22Rv1 (cell line): ENCODE measurements at regions not wholly inside any gene's neighbourhood (a gene's known extent, or its start where the extent isn't known, plus 50 kb on each side); places are given as distances from the start of the nearest gene placed in this dataset.
"Not testable (repeated sequence)": the region's sequence is repeated elsewhere in the genome, so short reads cannot be mapped to it uniquely, and the experiment has no call there.

Source experiments
- H3K27ac ChIP-seq: fragments of 450-650 bp; 2 replicates; pipeline ENCODE4 v1.5.1; 2017
- ZFX ChIP-seq: fragments of 450-650 bp; IDR thresholded peaks from 2 replicates; pipeline ENCODE4 v1.6.1; 2017; ENCODE audit warnings: antibody characterized with exemption, borderline replicate concordance
- TF ChIP-seq, protein P1 (sequence below): fragments of 450-650 bp; IDR thresholded peaks from 2 replicates; pipeline ENCODE4 v1.5.1; 2017; ENCODE audit warnings: mild to moderate bottlenecking

GRCh38 chr4:138398322-138398721 lies 156.2 kb upstream of the SLC7A11 start:
- TF ChIP-seq ZFX = no peak
- TF ChIP-seq, protein P1, sequence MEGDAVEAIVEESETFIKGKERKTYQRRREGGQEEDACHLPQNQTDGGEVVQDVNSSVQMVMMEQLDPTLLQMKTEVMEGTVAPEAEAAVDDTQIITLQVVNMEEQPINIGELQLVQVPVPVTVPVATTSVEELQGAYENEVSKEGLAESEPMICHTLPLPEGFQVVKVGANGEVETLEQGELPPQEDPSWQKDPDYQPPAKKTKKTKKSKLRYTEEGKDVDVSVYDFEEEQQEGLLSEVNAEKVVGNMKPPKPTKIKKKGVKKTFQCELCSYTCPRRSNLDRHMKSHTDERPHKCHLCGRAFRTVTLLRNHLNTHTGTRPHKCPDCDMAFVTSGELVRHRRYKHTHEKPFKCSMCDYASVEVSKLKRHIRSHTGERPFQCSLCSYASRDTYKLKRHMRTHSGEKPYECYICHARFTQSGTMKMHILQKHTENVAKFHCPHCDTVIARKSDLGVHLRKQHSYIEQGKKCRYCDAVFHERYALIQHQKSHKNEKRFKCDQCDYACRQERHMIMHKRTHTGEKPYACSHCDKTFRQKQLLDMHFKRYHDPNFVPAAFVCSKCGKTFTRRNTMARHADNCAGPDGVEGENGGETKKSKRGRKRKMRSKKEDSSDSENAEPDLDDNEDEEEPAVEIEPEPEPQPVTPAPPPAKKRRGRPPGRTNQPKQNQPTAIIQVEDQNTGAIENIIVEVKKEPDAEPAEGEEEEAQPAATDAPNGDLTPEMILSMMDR = no peak
- H3K27ac ChIP-seq = peak overlapping the region; percentile 32; the same call in 1 of the 2 replicates

DNA sequence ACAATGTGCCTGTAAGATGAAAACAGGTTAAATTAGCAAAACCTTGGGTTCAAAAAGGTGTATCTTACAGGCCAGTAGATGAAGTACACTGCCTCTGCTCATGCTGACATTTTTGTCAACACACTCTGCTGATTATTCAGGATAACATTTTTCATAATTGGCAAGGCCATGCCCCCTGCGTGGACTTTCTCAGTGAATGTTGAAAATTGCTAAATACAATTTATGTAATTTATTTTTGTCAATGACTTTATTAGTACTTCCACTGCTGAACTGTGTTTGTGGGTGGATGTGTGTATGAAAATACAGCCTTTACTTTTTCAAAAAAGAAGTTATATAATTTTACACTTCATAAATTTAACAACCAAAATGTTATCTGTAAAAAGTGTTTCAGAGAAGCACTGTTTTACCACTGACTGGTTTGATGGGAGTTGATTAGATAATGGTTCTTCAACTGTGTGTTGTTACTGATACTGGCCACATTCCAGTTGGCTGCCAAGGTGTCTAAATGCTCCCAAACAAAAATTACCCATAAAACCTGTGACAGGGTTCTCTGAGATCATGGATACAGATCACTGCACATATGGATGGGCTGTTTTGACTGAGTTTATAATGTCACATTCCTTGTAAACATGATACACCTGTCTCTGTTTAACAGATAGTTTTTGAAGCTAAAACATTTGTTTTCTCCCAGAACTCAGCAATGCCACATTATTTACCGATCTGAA lies 151.9 kb upstream of the SLC7A11 start:
- TF ChIP-seq ZFX = no peak
- TF ChIP-seq, protein P1 = no peak
- H3K27ac ChIP-seq = no peak overlapping the region

DNA sequence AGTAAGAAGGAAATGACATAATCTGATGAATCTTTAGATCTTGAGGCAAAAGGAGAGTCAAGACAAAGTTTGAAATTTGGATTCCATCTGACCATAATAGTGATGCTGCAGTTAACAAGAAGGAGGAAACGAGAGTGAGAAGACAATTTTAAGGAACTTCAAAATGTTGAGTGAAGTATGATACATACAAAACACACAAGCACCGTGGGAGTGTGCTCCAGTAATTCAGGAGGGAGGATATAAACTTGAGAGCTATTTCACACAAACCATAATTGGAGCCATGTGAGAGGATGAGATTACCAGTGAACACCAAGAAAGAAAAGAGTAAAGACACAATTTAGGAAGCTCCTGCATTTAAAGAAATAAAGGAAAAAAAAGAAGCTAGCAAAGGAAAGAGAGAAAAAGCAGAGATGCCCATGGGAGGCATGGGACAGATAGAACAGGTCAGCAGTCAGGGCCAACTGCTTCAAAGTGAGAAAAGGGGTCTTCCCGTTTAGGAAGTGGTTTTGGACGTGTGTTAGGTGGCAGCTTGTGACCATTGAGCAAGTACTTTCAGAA lies 150.7 kb upstream of the SLC7A11 start:
- H3K27ac ChIP-seq = no peak overlapping the region
- TF ChIP-seq, protein P1 = no peak
- no peak for TF ChIP-seq ZFX

- TF ChIP-seq, protein P1 = no peak
- no peak for TF ChIP-seq ZFX
- H3K27ac ChIP-seq = no peak overlapping the region
Observed at GRCh38 chr4:138389976-138390685, 148.0 kb upstream of the SLC7A11 start.

- H3K27ac ChIP-seq = no peak overlapping the region
- TF ChIP-seq, protein P1 = no peak
- TF ChIP-seq ZFX = no peak
Observed at GRCh38 chr4:138374947-138375346, 132.8 kb upstream of the SLC7A11 start.

DNA sequence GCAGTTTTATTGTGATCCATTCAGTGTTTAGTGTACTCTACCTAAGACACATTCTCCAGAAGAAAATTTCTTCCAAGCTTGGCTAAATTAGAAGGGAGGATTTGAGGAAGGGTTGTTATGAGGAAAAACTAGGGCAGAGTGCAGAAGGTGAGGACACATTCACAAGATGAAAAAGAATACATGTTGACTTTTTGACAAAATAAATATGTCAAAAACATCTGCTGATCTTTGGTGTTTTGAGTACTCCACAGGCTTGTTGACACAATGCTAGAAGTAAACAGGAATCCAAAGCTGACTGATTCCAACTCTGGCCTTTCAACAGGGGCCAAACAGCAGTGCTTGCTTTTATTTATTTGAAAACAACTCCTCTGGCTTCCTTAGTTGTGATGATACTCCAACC lies 125.8 kb upstream of the SLC7A11 start:
- TF ChIP-seq ZFX = no peak
- TF ChIP-seq, protein P1 = no peak
- no peak overlapping the region for H3K27ac ChIP-seq

DNA sequence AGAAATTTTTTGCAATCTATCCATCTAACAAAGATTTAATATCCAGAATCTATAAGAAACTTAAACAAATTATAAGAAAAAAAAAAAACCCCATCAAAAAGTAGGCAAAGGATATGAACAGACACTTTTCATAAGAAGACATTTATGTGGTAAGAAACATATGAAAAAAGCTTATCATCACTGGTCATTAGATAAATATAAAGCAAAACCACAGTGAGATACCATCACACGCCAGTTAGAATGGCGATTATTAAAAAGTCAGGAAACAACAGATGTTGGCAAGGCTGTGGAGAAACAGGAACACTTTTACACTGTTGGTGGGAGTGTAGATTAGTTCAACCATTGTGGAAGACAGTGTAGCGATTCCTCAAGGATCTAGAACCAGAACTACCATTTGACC lies 110.3 kb upstream of the SLC7A11 start:
- not testable (repeated sequence) for H3K27ac ChIP-seq
